ENCODE measurements at regions not wholly inside any gene's neighbourhood (a gene's known extent, or its start where the extent isn't known, plus 50 kb on each side); places are given as distances from the start of the nearest gene placed in this dataset.

- no peaks in the 10 kb centered on the region for H3K9me3 ChIP-seq
- 70 to 76% methylated on average over 3 of the region's 3 CpGs for whole genome bisulfite sequencing, 2 donors
- TF ChIP-seq, protein P1, sequence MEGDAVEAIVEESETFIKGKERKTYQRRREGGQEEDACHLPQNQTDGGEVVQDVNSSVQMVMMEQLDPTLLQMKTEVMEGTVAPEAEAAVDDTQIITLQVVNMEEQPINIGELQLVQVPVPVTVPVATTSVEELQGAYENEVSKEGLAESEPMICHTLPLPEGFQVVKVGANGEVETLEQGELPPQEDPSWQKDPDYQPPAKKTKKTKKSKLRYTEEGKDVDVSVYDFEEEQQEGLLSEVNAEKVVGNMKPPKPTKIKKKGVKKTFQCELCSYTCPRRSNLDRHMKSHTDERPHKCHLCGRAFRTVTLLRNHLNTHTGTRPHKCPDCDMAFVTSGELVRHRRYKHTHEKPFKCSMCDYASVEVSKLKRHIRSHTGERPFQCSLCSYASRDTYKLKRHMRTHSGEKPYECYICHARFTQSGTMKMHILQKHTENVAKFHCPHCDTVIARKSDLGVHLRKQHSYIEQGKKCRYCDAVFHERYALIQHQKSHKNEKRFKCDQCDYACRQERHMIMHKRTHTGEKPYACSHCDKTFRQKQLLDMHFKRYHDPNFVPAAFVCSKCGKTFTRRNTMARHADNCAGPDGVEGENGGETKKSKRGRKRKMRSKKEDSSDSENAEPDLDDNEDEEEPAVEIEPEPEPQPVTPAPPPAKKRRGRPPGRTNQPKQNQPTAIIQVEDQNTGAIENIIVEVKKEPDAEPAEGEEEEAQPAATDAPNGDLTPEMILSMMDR (IDR thresholded peaks at IDR 0.05): no peak
- no peak for TF ChIP-seq POLR2A (IDR thresholded peaks at IDR 0.05)
- TF ChIP-seq POLR2AphosphoS5 (IDR thresholded peaks at IDR 0.05): no peak
- no peaks in the 10 kb centered on the region for H3K4me1 ChIP-seq
- intact Hi-C loops (cut with DNase I): no loop called here
- no peak overlapping the region for H3K27ac ChIP-seq
- no peak overlapping the region for H3K4me3 ChIP-seq
- H3K36me3 ChIP-seq: no peaks in the 10 kb centered on the region
- no peak for DNase-seq
- no peaks in the 10 kb centered on the region for H3K27me3 ChIP-seq
Measured at GRCh38 chr5:152608458-152608857, 203.4 kb upstream of the NMUR2 start.

- Histone ChIP-seq H3K9me3 (no peaks in the 10 kb centered on the region), H3K27ac (no peak overlapping the region), H3K4me1 (no peaks in the 10 kb centered on the region), H3K27me3 (no peaks in the 10 kb centered on the region), H3K4me3 (no peak overlapping the region), H3K36me3 (no peaks in the 10 kb centered on the region)
- intact Hi-C loops (cut with DNase I): no loop called here
- no peak for DNase-seq
- WGBS, 2 donors: 67 to 69% methylated on average over 2 of the region's 2 CpGs
- no peak for TF ChIP-seq EP300 (IDR thresholded peaks at IDR 0.05)
- TF ChIP-seq POLR2AphosphoS5 (IDR thresholded peaks at IDR 0.05): no peak
- TF ChIP-seq, protein P1 (IDR thresholded peaks at IDR 0.05): no peak
- no peak for TF ChIP-seq POLR2A (IDR thresholded peaks at IDR 0.05)
Measured at GRCh38 chr5:152619756-152620155, 214.7 kb upstream of the NMUR2 start.

DNA sequence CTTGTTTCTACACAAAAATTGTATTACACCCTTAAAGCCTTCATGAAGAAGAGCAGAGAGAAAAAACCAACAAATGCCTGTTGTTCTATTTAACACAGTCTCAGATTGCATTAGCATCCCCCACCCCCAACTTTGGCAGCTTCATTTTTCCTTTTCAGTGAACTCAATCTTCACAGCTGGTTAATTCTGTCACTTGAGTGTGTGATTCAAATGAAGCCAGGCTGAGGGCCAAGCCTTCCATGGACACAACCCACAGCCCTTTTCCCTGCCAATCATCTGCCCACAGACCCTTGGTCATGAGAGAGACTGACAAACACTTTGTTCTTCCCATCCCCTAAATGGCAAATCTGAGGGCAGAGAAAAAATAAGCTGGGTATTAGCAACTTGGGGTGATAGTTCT, 217.5 kb upstream of the NMUR2 start:
- intact Hi-C loops (cut with DNase I): no loop called here
- Histone ChIP-seq H3K27ac (no peak overlapping the region), H3K4me3 (no peak overlapping the region), H3K36me3 (no peaks in the 10 kb centered on the region), H3K4me1 (no peaks in the 10 kb centered on the region), H3K9me3 (no peaks in the 10 kb centered on the region), H3K27me3 (no peaks in the 10 kb centered on the region)
- TF ChIP-seq, protein P1 (IDR thresholded peaks at IDR 0.05): no peak
- TF ChIP-seq EP300 (IDR thresholded peaks at IDR 0.05) (no peak), POLR2AphosphoS5 (IDR thresholded peaks at IDR 0.05) (no peak), POLR2A (IDR thresholded peaks at IDR 0.05) (no peak)
- DNase-seq: no peak

DNA sequence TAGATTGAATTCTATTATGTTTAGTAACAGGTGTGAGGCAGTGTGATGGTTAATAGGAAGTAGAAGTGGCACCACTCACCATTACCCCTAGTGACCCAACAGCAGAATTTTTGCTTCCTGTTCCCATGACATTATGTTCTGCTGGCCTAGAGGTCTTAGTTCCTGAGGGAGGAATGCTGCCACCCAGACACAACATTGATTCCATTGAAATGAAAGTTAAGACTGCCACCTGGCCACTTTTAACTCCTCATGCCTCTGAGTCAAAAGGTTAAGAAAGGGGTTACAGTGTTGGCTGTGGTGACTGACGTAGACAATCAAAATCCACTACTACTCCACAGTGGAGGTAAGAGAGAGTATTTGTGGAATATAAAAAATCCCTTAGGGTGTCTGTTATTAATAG, 218.9 kb upstream of the NMUR2 start:
- WGBS, 2 donors: 81 to 85% methylated on average over 1 of the region's 1 CpG
- no peaks in the 10 kb centered on the region for H3K36me3 ChIP-seq
- H3K9me3 ChIP-seq: no peaks in the 10 kb centered on the region
- H3K4me3 ChIP-seq: no peak overlapping the region
- TF ChIP-seq, protein P1 (IDR thresholded peaks at IDR 0.05): no peak
- TF ChIP-seq POLR2A (IDR thresholded peaks at IDR 0.05): no peak
- no peak for TF ChIP-seq EP300 (IDR thresholded peaks at IDR 0.05)
- TF ChIP-seq POLR2AphosphoS5 (IDR thresholded peaks at IDR 0.05): no peak
- intact Hi-C loops (cut with DNase I): no loop called here
- H3K27me3 ChIP-seq: no peaks in the 10 kb centered on the region
- no peak for DNase-seq
- no peaks in the 10 kb centered on the region for H3K4me1 ChIP-seq
- H3K27ac ChIP-seq: no peak overlapping the region

DNA sequence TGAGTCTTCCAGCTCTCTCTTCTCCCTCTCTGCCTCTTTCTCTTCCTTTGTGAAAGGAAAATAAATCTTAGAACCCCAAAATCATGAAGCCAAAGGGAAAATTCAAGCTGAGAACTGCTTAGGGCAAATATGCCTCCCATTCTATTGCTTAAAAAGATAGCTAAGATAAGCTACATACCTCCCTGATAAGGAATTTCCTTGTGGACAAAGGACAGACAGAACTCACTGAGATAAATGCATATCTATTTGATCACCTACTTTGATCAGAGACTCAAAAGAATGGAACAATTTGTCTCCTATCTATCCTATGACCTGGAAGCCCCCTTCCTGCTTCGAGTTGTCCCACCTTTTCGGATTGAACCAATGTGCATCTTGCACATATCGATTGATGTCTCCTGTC, 220.6 kb upstream of the NMUR2 start:
- H3K27ac ChIP-seq: no peak overlapping the region
- no peaks in the 10 kb centered on the region for H3K27me3 ChIP-seq
- H3K36me3 ChIP-seq: no peaks in the 10 kb centered on the region
- H3K9me3 ChIP-seq: no peaks in the 10 kb centered on the region
- no peak for TF ChIP-seq POLR2AphosphoS5 (IDR thresholded peaks at IDR 0.05)
- TF ChIP-seq EP300 (IDR thresholded peaks at IDR 0.05): no peak
- TF ChIP-seq, protein P1 (IDR thresholded peaks at IDR 0.05): no peak
- no peak for TF ChIP-seq POLR2A (IDR thresholded peaks at IDR 0.05)
- no peaks in the 10 kb centered on the region for H3K4me1 ChIP-seq
- no peak overlapping the region for H3K4me3 ChIP-seq
- intact Hi-C loops (cut with DNase I): no loop called here
- no peak for DNase-seq
- WGBS, 2 donors: 87 to 89% methylated on average over 3 of the region's 3 CpGs

Measured in sigmoid colon (tissue), 6 donors.